ENCODE measurements at regions not wholly inside any gene's neighbourhood (a gene's known extent, or its start where the extent isn't known, plus 50 kb on each side); places are given as distances from the start of the nearest gene placed in this dataset.

DNA sequence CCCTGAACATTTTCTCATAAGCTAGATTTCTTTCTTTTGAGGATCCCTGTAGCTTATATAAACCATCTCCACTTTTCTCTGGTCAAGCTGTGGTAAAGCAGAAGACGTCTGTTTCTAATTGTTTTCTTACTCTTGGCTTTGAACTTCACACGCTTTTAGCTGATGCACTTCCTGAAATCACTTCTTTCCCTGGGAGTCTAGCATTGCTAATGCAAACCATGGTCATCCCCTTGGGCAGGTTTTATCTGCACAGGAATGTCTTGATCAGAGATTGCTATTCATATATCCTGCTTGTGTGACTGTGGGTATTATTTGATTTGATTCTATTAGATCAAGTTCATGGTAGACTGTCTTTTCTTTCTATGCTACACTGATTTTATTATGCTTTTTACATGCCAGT, 199.2 kb upstream of the POU2AF2 start:
- Histone ChIP-seq H3K27ac (peak overlapping the region in 1 of 8 donors; percentile 7), H3K9me3 (no peaks in the 10 kb centered on the region), H3K4me1 (peaks cover 0 to 8% (median 0%) of the 10 kb centered on the region in 6 donors), H3K4me3 (no peak overlapping the region), H3K36me3 (no peaks in the 10 kb centered on the region), H3K27me3 (replicated peaks in 1 of 7) (no peaks in the 10 kb centered on the region)
- intact Hi-C loops (cut with DNase I; ENCODE audit: low total_unique reads) = no loop called here
- WGBS, 5 donors = 26 to 64% (median 49%) methylated on average over 2 of the region's 2 CpGs
- TF ChIP-seq POLR2AphosphoS5 (IDR thresholded peaks at IDR 0.05) (no peak), POLR2A (IDR thresholded peaks at IDR 0.05) (no peak)
- TF ChIP-seq, protein P1, sequence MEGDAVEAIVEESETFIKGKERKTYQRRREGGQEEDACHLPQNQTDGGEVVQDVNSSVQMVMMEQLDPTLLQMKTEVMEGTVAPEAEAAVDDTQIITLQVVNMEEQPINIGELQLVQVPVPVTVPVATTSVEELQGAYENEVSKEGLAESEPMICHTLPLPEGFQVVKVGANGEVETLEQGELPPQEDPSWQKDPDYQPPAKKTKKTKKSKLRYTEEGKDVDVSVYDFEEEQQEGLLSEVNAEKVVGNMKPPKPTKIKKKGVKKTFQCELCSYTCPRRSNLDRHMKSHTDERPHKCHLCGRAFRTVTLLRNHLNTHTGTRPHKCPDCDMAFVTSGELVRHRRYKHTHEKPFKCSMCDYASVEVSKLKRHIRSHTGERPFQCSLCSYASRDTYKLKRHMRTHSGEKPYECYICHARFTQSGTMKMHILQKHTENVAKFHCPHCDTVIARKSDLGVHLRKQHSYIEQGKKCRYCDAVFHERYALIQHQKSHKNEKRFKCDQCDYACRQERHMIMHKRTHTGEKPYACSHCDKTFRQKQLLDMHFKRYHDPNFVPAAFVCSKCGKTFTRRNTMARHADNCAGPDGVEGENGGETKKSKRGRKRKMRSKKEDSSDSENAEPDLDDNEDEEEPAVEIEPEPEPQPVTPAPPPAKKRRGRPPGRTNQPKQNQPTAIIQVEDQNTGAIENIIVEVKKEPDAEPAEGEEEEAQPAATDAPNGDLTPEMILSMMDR (IDR thresholded peaks at IDR 0.05 in 8 of 11, conservative IDR thresholded peaks at IDR 0.05 in 3 of 11) = no peak
- DNase-seq = no peak

DNA sequence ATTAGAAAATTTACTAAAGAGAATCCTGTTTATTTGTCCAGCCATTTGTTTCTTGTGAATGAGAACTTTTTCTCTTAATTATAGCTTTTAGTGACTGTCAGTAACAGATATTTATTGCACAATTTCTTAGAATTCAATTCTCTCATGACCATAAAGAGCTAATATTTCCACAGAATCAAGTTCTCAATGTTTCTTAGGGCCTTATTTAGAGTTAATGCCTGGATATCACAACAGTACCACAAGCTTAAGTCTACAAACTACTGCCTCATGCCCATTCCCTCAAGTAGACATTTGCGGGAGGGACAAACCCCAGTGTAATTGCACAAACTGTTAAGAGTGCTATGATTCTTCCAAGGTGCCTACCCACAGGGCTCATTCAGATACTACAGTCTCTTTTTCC, 199.7 kb upstream of the POU2AF2 start:
- intact Hi-C loops (cut with DNase I; ENCODE audit: low total_unique reads) = no loop called here
- 80 to 93% (median 90%) methylated on average over 1 of the region's 1 CpG for WGBS, 5 donors
- H3K4me1 ChIP-seq = peaks cover 0 to 8% (median 0%) of the 10 kb centered on the region in 6 donors

DNA sequence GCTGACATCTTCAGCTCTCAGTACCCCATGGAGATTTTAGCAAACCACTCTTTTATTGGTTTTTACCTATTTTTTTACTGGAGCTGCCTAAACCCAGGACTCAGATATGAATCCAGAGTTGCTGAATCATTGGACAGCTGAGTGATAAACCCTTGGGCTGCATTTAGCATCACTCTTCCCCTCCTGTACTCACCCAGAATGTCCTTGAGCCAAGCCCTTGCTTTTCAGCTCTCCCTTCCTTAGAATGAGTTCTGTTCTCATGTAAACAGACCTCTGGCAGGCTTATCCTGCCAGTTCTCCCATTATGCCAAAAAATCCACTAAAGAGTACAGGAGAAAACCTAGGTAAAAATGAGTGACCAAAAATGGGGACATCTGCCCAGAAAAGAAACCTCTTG, 200.1 kb upstream of the POU2AF2 start:
- DNase-seq = no peak
- Histone ChIP-seq H3K4me3 (no peak overlapping the region), H3K36me3 (no peaks in the 10 kb centered on the region), H3K27me3 (replicated peaks in 1 of 7) (no peaks in the 10 kb centered on the region), H3K4me1 (peaks cover 0 to 8% (median 0%) of the 10 kb centered on the region in 6 donors), H3K9me3 (no peaks in the 10 kb centered on the region), H3K27ac (peak overlapping the region in 6 of 8 donors; percentile 15 to 51 (median 20))
- intact Hi-C loops (cut with DNase I; ENCODE audit: low total_unique reads) = no loop called here
- no peak for TF ChIP-seq POLR2A (IDR thresholded peaks at IDR 0.05)
- no peak for TF ChIP-seq POLR2AphosphoS5 (IDR thresholded peaks at IDR 0.05)
- TF ChIP-seq, protein P1 (IDR thresholded peaks at IDR 0.05 in 8 of 11, conservative IDR thresholded peaks at IDR 0.05 in 3 of 11) = no peak

More for the DNA sequence above, 199.7 kb upstream of the POU2AF2 start:
- Histone ChIP-seq H3K36me3 (no peaks in the 10 kb centered on the region), H3K4me3 (no peak overlapping the region), H3K9me3 (no peaks in the 10 kb centered on the region), H3K27me3 (replicated peaks in 1 of 7) (no peaks in the 10 kb centered on the region), H3K27ac (peak overlapping the region in 3 of 8 donors; percentile 23 to 51 (median 39))
- no peak for DNase-seq
- TF ChIP-seq, protein P1 (IDR thresholded peaks at IDR 0.05 in 8 of 11, conservative IDR thresholded peaks at IDR 0.05 in 3 of 11) = no peak
- TF ChIP-seq POLR2A (IDR thresholded peaks at IDR 0.05) = no peak
- no peak for TF ChIP-seq POLR2AphosphoS5 (IDR thresholded peaks at IDR 0.05)

DNA sequence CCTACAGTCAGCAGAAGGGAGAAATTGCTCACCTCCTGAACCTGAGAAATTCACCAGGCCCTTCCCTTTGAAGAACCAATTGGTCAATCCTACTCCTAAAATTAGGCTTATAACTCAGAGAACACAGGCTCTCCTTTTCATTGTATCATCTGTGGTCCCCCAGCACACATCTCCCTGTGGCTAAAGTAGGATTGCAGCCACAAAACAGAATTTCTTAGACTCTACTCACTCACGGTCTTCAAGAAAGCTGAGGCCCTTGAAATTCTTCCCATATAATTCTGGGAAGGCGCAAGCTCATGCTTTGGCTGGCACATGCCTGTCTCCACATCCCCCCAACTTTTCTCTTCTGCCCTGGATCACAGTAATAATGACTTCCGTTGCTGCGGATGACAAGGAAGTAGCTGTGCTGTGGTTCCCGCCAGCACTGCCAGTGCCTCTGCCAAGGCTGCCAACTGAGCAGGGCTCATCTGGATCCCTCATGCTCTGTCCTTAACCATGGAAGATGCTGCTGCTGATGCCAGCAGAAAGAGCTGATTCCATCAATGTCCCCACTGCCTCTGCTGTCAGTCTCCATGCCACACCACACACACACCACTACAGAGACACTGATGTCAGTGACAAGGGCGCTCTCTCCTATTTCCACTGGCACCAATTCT, 200.6 kb upstream of the POU2AF2 start:
- Histone ChIP-seq H3K27me3 (replicated peaks in 1 of 7) (no peaks in the 10 kb centered on the region), H3K27ac (peak overlapping the region in 5 of 8 donors; percentile 16 to 51 (median 23)), H3K4me1 (peaks cover 0 to 8% (median 0%) of the 10 kb centered on the region in 6 donors), H3K36me3 (no peaks in the 10 kb centered on the region), H3K4me3 (no peak overlapping the region), H3K9me3 (no peaks in the 10 kb centered on the region)
- TF ChIP-seq POLR2AphosphoS5 (IDR thresholded peaks at IDR 0.05) (no peak), POLR2A (IDR thresholded peaks at IDR 0.05) (no peak)
- TF ChIP-seq, protein P1 (IDR thresholded peaks at IDR 0.05 in 8 of 11, conservative IDR thresholded peaks at IDR 0.05 in 3 of 11) = no peak
- intact Hi-C loops (cut with DNase I; ENCODE audit: low total_unique reads) = no loop called here
- WGBS, 5 donors = 57 to 67% (median 64%) methylated on average over 6 of the region's 6 CpGs
- DNase-seq = no peak

Data from spleen (tissue), 11 donors.